ENCODE measurements at regions not wholly inside any gene's neighbourhood (a gene's known extent, or its start where the extent isn't known, plus 50 kb on each side); places are given as distances from the start of the nearest gene placed in this dataset.
"Not testable (repeated sequence)": the region's sequence is repeated elsewhere in the genome, so short reads cannot be mapped to it uniquely, and the experiment has no call there.

- H3K4me1 Mint-ChIP-seq (ENCODE audit: insufficient read depth, unreplicated experiment); H3K27me3 Mint-ChIP-seq (ENCODE audit: insufficient read depth, unreplicated experiment); BruUV-seq (replicated peaks); H3K27ac Mint-ChIP-seq (ENCODE audit: low read depth, unreplicated experiment); H3K4me3 Mint-ChIP-seq (ENCODE audit: unreplicated experiment); intact Hi-C loops (cut with micrococcal nuclease); POLR2A ChIA-PET; DNase-seq (ENCODE audit: unreplicated experiment); CTCF ChIA-PET; H3K36me3 Mint-ChIP-seq (ENCODE audit: insufficient read depth, unreplicated experiment): not testable (repeated sequence)
- H3K9me3 Mint-ChIP-seq (ENCODE audit: unreplicated experiment), result peaks cover 14% of the 10 kb centered on the region
Measured at GRCh38 chr10:109809954-109810353, 113.4 kb downstream of the XPNPEP1 start.

GRCh38 chr10:109801191-109801590 is 122.1 kb downstream of the XPNPEP1 start:
- H3K27me3 Mint-ChIP-seq (ENCODE audit: insufficient read depth, unreplicated experiment); H3K4me3 Mint-ChIP-seq (ENCODE audit: unreplicated experiment); intact Hi-C loops (cut with micrococcal nuclease); H3K4me1 Mint-ChIP-seq (ENCODE audit: insufficient read depth, unreplicated experiment); H3K36me3 Mint-ChIP-seq (ENCODE audit: insufficient read depth, unreplicated experiment); POLR2A ChIA-PET; H3K27ac Mint-ChIP-seq (ENCODE audit: low read depth, unreplicated experiment); DNase-seq (ENCODE audit: unreplicated experiment); BruUV-seq (replicated peaks); CTCF ChIA-PET: not testable (repeated sequence)
- peaks cover 16% of the 10 kb centered on the region for H3K9me3 Mint-ChIP-seq (ENCODE audit: unreplicated experiment)

- no peak for TF ChIP-seq CTCF (IDR thresholded peaks at IDR 0.05; ENCODE audit: unreplicated experiment)
- no TSS peak for BruUV-seq (replicated peaks)
- Mint-ChIP-seq H3K36me3 (ENCODE audit: insufficient read depth, unreplicated experiment) (no peaks in the 10 kb centered on the region), H3K9me3 (ENCODE audit: unreplicated experiment) (peaks cover 7% of the 10 kb centered on the region), H3K4me3 (ENCODE audit: unreplicated experiment) (no peak overlapping the region), H3K27ac (ENCODE audit: low read depth, unreplicated experiment) (no peak overlapping the region), H3K27me3 (ENCODE audit: insufficient read depth, unreplicated experiment) (no peaks in the 10 kb centered on the region), H3K4me1 (ENCODE audit: insufficient read depth, unreplicated experiment) (no peaks in the 10 kb centered on the region)
- CTCF ChIA-PET, result interaction anchor here (0.6 to 0.9 kb wide), 3 partner anchors 579 to 730 kb away, joined by 3 read pairs; no protein-coding TSS in a partner anchor
- DNase-seq (ENCODE audit: unreplicated experiment), result no peak
- POLR2A ChIA-PET, result interaction anchor here (0.7 kb wide), 1 partner anchor 20 kb away, joined by 3 read pairs; no protein-coding TSS in a partner anchor
- intact Hi-C loops (cut with micrococcal nuclease), result no loop called here
Measured at GRCh38 chr10:109790647-109791046, 132.7 kb downstream of the XPNPEP1 start.

GRCh38 chr10:109784236-109784635 is 139.1 kb downstream of the XPNPEP1 start:
- no peak for TF ChIP-seq CTCF (IDR thresholded peaks at IDR 0.05; ENCODE audit: unreplicated experiment)
- H3K4me1 Mint-ChIP-seq (ENCODE audit: insufficient read depth, unreplicated experiment), result peaks cover 7% of the 10 kb centered on the region
- peak; percentile 26 for DNase-seq (ENCODE audit: unreplicated experiment)
- no peak overlapping the region for H3K4me3 Mint-ChIP-seq (ENCODE audit: unreplicated experiment)
- H3K27me3 Mint-ChIP-seq (ENCODE audit: insufficient read depth, unreplicated experiment), result no peaks in the 10 kb centered on the region
- ChIA-PET POLR2A (no interaction called here), CTCF (interaction anchor here (0.6 to 3.2 kb wide), 2 partner anchors 9 to 11 kb away, joined by 4 to 16 read pairs; no protein-coding TSS in a partner anchor)
- no peaks in the 10 kb centered on the region for H3K36me3 Mint-ChIP-seq (ENCODE audit: insufficient read depth, unreplicated experiment)
- intact Hi-C loops (cut with micrococcal nuclease), result loop anchor here (5.0 kb wide), 1 partner anchor 68 kb away; no protein-coding TSS in a partner anchor
- no peak overlapping the region for H3K27ac Mint-ChIP-seq (ENCODE audit: low read depth, unreplicated experiment)
- no TSS peak for BruUV-seq (replicated peaks)
- H3K9me3 Mint-ChIP-seq (ENCODE audit: unreplicated experiment), result no peaks in the 10 kb centered on the region

GRCh38 chr10:109783286-109783685 is 140.0 kb downstream of the XPNPEP1 start:
- Mint-ChIP-seq H3K27me3 (ENCODE audit: insufficient read depth, unreplicated experiment) (no peaks in the 10 kb centered on the region), H3K36me3 (ENCODE audit: insufficient read depth, unreplicated experiment) (no peaks in the 10 kb centered on the region), H3K4me1 (ENCODE audit: insufficient read depth, unreplicated experiment) (peaks cover 7% of the 10 kb centered on the region), H3K9me3 (ENCODE audit: unreplicated experiment) (no peaks in the 10 kb centered on the region), H3K27ac (ENCODE audit: low read depth, unreplicated experiment) (no peak overlapping the region), H3K4me3 (ENCODE audit: unreplicated experiment) (no peak overlapping the region)
- intact Hi-C loops (cut with micrococcal nuclease), result loop anchor here (5.0 kb wide), 1 partner anchor 69 kb away; no protein-coding TSS in a partner anchor
- no TSS peak for BruUV-seq (replicated peaks)
- TF ChIP-seq CTCF (IDR thresholded peaks at IDR 0.05; ENCODE audit: unreplicated experiment), result no peak
- ChIA-PET POLR2A (interaction anchor here (0.6 kb wide), 1 partner anchor 583 kb away, joined by 3 read pairs; no protein-coding TSS in a partner anchor), CTCF (interaction anchor here (3.2 kb wide), 1 partner anchor 10 kb away, joined by 16 read pairs; no protein-coding TSS in a partner anchor)
- no peak for DNase-seq (ENCODE audit: unreplicated experiment)

Measured in MCF 10A (cell line).